Gastroesophageal sphincter (tissue), 4 donors: ENCODE measurements at regions not wholly inside any gene's neighbourhood (a gene's known extent, or its start where the extent isn't known, plus 50 kb on each side); places are given as distances from the start of the nearest gene placed in this dataset.
A peak's percentile ranks its signal among the peaks of the same experiment; 100 is the strongest.

ENCODE experiments used
- ATAC-seq: fragments of 150-250 bp; one replicate; pipeline ENCODE4 v1.9.1; 2016; ENCODE audit warnings: mild to moderate bottlenecking, moderate library complexity
- H3K27ac ChIP-seq, 4 donors: fragments of 200-600 bp; sonication (generic) in 3 of 4; 1 replicate in 3 of 4; 2 replicates in 1 of 4; pipeline ENCODE4 v1.5.1; 2016 to 2019
- H3K27me3 ChIP-seq: fragments of 200-600 bp; sonication (generic); one replicate; pipeline ENCODE4 v1.5.1; 2019
- H3K36me3 ChIP-seq, 2 donors: fragments of 200-600 bp; sonication (generic); one replicate each; pipeline ENCODE4 v1.5.1; 2019; ENCODE audit warnings: control low read depth in 1 of 2
- H3K4me1 ChIP-seq, 3 donors: fragments of 200-600 bp; sonication (generic); 1 replicate in 2 of 3; 2 replicates in 1 of 3; pipeline ENCODE4 v1.5.1; 2016 to 2019; ENCODE audit warnings: control low read depth in 2 of 3
- H3K4me3 ChIP-seq, 2 donors: fragments of 200-600 bp; sonication (generic); one replicate each; pipeline ENCODE4 v1.5.1; 2019; ENCODE audit warnings: mild to moderate bottlenecking in 1 of 2, moderate library complexity in 1 of 2
- H3K9me3 ChIP-seq, 3 donors: fragments of 200-600 bp; sonication (generic); one replicate each; pipeline ENCODE4 v1.5.1; 2017 to 2019; ENCODE audit warnings: control low read depth in 2 of 3
- CTCF ChIP-seq, 4 experiments: fragments of 200-600 bp in 2 of 4; fragments of 450-650 bp in 2 of 4; sonication (generic) in 1 of 4; IDR thresholded peaks; one replicate each; pipeline ENCODE4 v1.5.1; 2017 to 2019; ENCODE audit warnings: antibody characterized with exemption in 4 of 4, mild to moderate bottlenecking in 2 of 4, moderate library complexity in 2 of 4
- EP300 ChIP-seq: sonication (generic); formaldehyde crosslinking; IDR thresholded peaks from one replicate; pipeline ENCODE4 v1.6.1; 2017; ENCODE audit warnings: antibody characterized with exemption, mild to moderate bottlenecking
- POLR2A ChIP-seq, 2 donors: fragments of 450-650 bp; IDR thresholded peaks; one replicate each; pipeline ENCODE4 v1.6.1; 2017; ENCODE audit warnings: antibody characterized with exemption in 2 of 2, mild to moderate bottlenecking in 2 of 2, moderate library complexity in 1 of 2
- POLR2AphosphoS5 ChIP-seq: sonication (generic); formaldehyde crosslinking; IDR thresholded peaks from one replicate; pipeline ENCODE4 v1.6.1; 2017; ENCODE audit warnings: antibody characterized with exemption
- WGBS, 2 donors: methylation state at CpG; one replicate each; pipeline ENCODE4 v1.1.5; 2018; ENCODE audit warnings: low coverage in 1 of 2; 5-methylcytosine and 5-hydroxymethylcytosine counted together

- Histone ChIP-seq H3K4me3 (no peak overlapping the region), H3K4me1 (peaks cover 0 to 17% (median 0%) of the 10 kb centered on the region in 3 donors), H3K27ac (no peak overlapping the region), H3K36me3 (no peaks in the 10 kb centered on the region), H3K9me3 (no peaks in the 10 kb centered on the region), H3K27me3 (no peaks in the 10 kb centered on the region)
- TF ChIP-seq POLR2AphosphoS5, result no peak
- TF ChIP-seq CTCF (IDR thresholded peaks at IDR 0.05), result no peak
- TF ChIP-seq POLR2A (IDR thresholded peaks at IDR 0.05), result no peak
- no peak for TF ChIP-seq EP300
- ATAC-seq, result no peak
- 54% methylated on average over 3 of the region's 4 CpGs; no CpG with 5 or more reads in 1 of the 2 donors for WGBS, 2 donors
Observed at GRCh38 chr10:78284381-78284780, 250.7 kb downstream of the RPS24 start.

GRCh38 chr10:78285226-78285625, 251.6 kb downstream of the RPS24 start:
- no peak overlapping the region for H3K4me3 ChIP-seq
- H3K9me3 ChIP-seq, result no peaks in the 10 kb centered on the region
- H3K27me3 ChIP-seq, result no peaks in the 10 kb centered on the region
- ATAC-seq, result no peak
- 0 to 29% methylated on average over 2 to 3 of the region's 5 CpGs for WGBS, 2 donors
- H3K27ac ChIP-seq, result no peak overlapping the region
- peaks cover 0 to 17% (median 0%) of the 10 kb centered on the region in 3 donors for H3K4me1 ChIP-seq
- TF ChIP-seq CTCF (IDR thresholded peaks at IDR 0.05), result no peak
- no peak for TF ChIP-seq POLR2AphosphoS5
- TF ChIP-seq POLR2A (IDR thresholded peaks at IDR 0.05), result no peak
- TF ChIP-seq EP300, result no peak
- H3K36me3 ChIP-seq, result no peaks in the 10 kb centered on the region

- Histone ChIP-seq H3K4me3 (no peak overlapping the region), H3K27ac (peak overlapping the region in 1 of 4 donors; percentile 53), H3K4me1 (peaks cover 0 to 17% (median 0%) of the 10 kb centered on the region in 3 donors), H3K9me3 (no peaks in the 10 kb centered on the region), H3K36me3 (no peaks in the 10 kb centered on the region), H3K27me3 (no peaks in the 10 kb centered on the region)
- no peak for ATAC-seq
- WGBS, 2 donors, result 14 to 80% methylated on average over 1 of the region's 1 CpG
- no peak for TF ChIP-seq POLR2A (IDR thresholded peaks at IDR 0.05)
- TF ChIP-seq POLR2AphosphoS5, result no peak
- TF ChIP-seq EP300, result no peak
- TF ChIP-seq CTCF (IDR thresholded peaks at IDR 0.05), result no peak
Observed at GRCh38 chr10:78286186-78286585, 252.5 kb downstream of the RPS24 start.

- no peak overlapping the region for H3K4me3 ChIP-seq
- no peaks in the 10 kb centered on the region for H3K9me3 ChIP-seq
- 32 to 38% methylated on average over 9 of the region's 9 CpGs for WGBS, 2 donors
- H3K27me3 ChIP-seq, result no peaks in the 10 kb centered on the region
- H3K27ac ChIP-seq, result peak overlapping the region in 1 of 4 donors; percentile 53
- no peak for TF ChIP-seq EP300
- no peak for TF ChIP-seq CTCF (IDR thresholded peaks at IDR 0.05)
- no peak for TF ChIP-seq POLR2A (IDR thresholded peaks at IDR 0.05)
- peak; percentile 54 for TF ChIP-seq POLR2AphosphoS5
- ATAC-seq, result no peak
- H3K4me1 ChIP-seq, result peaks cover 0 to 17% (median 0%) of the 10 kb centered on the region in 3 donors
- H3K36me3 ChIP-seq, result no peaks in the 10 kb centered on the region
Observed at GRCh38 chr10:78286668-78287067, 253.0 kb downstream of the RPS24 start.

GRCh38 chr10:78287618-78288017, 254.0 kb downstream of the RPS24 start:
- H3K27me3 ChIP-seq, result no peaks in the 10 kb centered on the region
- TF ChIP-seq EP300 (no peak), POLR2A (IDR thresholded peaks at IDR 0.05) (no peak), POLR2AphosphoS5 (no peak), CTCF (IDR thresholded peaks at IDR 0.05) (no peak)
- peaks cover 0 to 23% (median 0%) of the 10 kb centered on the region in 3 donors for H3K4me1 ChIP-seq
- H3K9me3 ChIP-seq, result no peaks in the 10 kb centered on the region
- ATAC-seq, result no peak
- H3K36me3 ChIP-seq, result no peaks in the 10 kb centered on the region
- H3K27ac ChIP-seq, result peak overlapping the region in 1 of 4 donors; percentile 53
- 88% methylated on average over 1 of the region's 1 CpG; no CpG with 5 or more reads in 1 of the 2 donors for WGBS, 2 donors
- H3K4me3 ChIP-seq, result no peak overlapping the region
